HL-60/S4 treated with phorbol 12-myristate 13-acetate at 8.2 ng/mL for 4 days and 3 days (cell line): ENCODE measurements at regions not wholly inside any gene's neighbourhood (a gene's known extent, or its start where the extent isn't known, plus 50 kb on each side); places are given as distances from the start of the nearest gene placed in this dataset.
"Not testable (repeated sequence)": the region's sequence is repeated elsewhere in the genome, so short reads cannot be mapped to it uniquely, and the experiment has no call there.

ENCODE experiments used
- in situ Hi-C: fragments of 300-500 bp; cut with MboI; formaldehyde crosslinking; loops from 2 replicates; pipeline ENCODE4 v1.15.0; 2022; ENCODE audit warnings: low sequenced_read_pairs

DNA sequence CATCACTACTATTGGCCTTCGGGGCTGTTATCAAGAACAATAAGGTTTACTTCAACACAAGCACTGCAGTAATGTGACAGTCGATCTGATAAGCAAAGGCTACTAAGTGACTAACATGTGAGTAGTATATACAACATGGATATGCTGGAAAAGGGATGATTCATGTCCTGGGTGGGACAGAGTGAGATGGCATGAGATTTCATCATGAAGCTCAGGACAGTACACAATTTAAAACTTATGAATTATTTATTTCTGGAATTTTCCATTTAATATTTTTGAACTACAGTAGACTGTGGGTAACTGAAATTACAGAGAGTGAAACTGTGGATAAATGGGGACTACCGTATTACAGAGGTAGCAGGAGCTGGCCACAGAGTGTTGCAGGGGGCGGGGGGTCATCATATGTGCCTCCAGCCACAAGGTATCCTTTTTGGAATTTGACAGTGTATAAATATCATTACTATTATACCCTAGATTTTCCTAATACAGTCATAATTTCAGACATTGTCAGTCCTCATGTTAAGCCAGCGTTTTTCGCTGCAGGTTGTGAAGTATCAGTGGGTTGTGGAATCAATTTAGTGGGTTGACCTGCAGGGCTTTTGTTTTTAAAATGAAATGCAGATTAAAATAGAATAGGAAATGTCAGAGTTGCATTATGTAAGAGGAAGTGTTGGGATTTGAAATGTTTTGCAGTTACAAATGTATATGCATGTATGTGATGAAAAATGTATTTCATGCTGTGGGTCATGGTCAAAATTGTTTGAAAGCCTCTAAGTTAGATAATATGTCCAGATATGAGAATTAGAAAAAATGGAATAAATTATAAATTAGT is 148.0 kb upstream of the NUDT4 start:
- in situ Hi-C loops = no loop called here

DNA sequence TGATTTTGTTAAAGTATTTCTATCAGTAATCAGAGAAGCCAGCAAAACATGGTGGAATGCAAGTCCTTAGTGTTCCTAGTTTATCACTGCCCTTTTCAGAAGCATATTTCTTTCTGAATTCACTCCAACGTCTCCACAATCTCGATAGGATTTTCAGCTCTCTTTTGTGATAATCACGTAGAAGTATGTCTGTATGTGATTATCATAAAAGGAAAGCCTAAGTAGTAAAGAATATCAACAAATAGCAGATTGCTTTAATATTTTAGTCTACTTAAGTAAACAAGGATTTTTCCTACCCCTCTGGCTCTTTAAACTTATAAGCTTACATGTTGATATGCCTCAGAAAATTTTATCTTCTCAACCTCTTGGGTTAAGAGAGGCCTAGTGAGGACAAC is 147.4 kb upstream of the NUDT4 start:
- in situ Hi-C loops = no loop called here

DNA sequence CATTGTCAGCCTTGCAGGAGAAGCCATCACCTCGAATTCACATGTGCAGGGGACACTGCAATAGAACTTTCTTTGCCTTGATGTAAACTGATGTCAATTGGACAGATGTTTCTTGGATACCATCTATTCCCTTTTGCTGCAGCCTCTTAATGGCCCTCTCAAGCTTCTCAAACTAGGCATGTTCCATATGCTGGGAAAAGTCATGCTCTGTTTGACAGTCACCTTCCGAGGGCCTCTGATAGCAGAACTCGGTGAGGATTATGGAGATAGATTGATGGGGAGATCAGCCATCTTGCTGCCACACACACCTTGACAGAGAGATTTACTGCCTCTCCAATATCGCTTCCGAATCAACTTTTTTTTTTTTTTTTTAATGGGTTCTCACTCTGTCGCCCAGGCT is 145.8 kb upstream of the NUDT4 start:
- in situ Hi-C loops = no loop called here

DNA sequence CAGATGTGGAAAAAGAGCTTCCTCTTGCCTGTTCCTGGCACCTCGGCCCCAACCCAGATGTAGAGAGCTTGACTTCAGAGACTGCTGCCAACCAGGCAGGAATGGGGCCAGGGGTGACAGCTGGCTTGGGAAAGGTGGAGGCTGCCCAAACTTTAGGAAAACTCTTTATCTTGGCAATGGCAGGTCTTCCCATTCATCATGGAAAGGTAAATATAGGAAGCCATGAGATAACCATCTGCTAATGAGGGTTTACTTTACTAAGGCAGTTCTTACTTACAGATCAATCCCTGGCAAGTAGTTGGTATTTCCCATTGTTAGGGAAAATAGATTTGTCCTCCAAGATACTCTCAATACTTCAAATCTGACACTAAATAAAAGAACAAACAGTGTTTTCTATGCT is 143.1 kb upstream of the NUDT4 start:
- in situ Hi-C loops = no loop called here

DNA sequence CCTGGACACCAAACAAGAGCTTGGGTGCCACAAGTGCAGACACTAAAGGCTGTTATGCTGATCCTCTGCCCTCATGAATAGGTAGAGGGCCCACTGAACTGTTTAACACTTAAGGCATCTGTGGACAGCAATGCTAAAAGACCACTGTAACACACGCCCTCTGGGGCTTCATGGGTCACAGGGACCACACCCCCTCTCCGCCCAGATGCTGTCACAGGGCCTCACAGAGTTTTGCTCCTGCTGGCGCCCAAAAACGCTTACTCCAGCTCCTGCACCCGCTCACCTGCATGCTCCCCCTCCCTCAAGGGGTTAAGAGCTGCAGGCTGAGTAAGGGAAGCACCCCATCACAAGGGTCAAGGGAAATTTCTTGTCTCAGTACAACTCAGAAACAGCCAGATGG is 141.8 kb upstream of the NUDT4 start:
- in situ Hi-C loops = no loop called here

DNA sequence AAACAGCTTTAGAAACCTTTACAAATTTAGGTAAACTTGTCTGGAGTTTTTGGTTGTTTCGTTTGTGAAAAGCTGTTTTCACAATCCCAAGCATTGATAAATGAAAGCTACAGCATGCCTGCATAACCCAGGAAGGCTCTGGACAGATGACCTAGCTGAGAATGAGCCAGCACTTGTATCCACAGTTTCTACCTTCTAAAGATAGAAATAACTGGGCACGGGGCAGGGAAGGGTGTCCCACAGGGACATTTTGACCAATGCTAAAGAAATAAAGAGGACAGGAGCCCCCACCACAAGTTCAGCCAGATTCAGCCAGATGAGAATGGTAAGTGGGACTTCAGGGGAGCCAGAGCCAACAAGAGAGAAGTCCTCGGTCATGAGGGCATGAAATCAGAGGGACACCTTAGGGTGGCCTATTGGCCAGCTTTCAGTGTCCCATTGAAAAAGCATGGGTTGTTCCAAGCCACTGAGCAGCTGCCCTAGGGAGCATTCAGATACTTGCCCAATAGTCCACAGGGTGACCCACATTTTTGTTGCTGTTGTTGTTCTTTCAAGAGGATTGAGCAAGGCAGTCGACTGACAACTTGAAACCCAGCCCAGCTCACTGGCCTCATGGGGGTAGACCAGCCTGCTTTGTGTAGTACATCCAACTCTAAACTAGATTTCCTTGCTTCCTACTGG is 140.3 kb upstream of the NUDT4 start:
- in situ Hi-C loops = no loop called here

DNA sequence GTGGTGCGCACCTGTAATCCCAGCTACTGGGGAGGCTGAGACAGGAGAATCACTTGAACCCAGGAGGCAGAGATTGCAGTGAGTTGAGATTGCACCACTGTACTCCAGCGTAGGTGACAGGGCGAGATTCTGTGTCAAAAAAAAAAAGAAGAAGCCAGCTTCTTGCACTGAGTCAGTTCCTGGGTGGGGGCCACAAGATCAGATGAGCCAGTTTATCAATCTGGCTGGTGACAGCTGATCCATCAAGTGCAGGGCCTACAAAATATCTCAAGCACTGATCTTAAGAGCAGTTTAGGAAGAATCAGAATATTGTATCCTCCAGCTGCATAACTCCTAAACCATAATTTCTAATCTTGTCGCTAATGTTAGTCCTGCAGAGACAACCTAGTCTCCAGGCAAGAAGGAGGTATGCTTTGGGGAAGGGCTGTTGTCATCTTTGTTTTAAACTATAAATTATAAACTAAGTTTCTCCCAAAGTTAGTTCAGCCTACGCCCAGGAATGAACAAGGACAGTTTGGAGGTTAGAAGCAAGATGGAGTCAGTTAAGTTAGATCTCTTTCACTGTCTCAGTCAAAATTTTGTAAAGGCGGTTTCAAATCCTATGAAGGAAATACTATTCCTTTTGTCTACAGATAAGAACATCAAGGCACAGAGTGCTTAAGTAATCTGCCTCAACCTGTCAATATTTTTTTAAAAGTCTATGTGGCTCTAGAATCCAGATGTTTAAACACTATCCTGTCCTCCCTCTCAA is 139.0 kb upstream of the NUDT4 start:
- in situ Hi-C loops = not testable (repeated sequence)

DNA sequence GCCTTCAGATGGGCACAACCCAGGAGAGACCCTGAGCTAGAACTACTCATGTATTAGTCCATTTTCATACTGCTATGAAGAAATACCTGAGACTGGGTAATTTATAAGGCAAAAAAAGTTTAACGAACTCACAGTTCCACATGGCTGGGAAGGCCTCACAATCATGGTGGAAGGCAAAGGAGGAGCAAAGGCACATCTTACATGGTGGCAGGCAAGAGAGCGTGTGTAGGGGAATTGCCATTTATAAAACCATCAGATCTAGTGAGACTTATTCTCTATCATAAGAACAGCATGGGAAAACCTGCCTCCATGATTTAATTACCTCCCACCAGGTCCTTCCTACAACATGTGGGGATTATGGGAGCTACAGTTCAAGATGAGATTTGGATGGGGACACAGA is 137.9 kb upstream of the NUDT4 start:
- in situ Hi-C loops = not testable (repeated sequence)

DNA sequence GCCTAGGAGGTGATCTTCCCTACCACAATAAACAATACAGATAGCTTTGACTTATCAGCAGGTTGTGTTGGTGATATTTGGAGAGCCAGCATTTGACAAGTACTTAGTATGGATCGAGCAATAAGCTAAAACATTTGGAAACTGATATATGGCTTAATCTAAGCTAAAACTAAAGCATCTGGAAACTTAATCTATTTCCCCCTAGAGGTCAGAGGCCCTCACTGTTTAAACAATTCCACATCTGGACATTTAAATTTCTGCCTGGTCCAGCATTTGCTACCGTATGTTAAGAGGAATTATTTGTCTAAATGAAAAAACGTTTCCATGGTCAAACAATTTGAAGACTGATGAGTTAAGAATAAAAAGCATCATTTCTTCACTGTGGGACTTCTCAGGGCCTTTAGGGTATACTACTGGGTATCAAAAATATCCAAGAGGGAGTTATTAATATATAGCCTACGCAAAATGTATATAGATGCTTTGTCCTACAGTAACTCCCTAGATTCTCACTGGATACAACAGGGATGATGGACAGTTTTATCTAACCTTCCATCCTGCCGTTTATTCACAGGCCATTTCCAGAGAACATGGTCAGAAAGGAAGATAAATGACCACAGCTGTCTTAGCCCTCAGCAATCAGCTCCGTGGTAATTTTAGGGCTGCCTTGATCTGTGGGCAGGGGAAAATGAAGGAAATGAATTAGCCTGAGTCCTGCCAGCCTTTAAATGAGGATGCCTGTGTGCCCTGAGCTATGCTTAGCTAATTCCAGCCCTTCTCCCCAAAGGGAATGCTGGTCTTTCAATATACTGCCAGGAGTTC is 135.4 kb upstream of the NUDT4 start:
- in situ Hi-C loops = no loop called here

DNA sequence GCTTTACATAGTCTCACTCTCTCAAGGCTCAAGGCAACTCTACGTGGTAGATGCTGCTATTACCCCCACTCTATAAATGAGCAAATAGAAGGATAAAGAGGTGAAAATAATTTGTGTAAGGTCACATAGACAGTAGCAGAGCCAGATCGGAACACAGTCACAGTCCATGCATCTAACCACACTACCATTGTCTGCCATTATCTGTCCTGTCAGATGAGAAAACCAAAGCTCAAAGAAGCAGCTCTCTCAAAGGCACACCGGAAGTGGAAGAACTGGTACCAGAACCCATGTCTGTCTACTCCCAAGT is 134.4 kb upstream of the NUDT4 start:
- in situ Hi-C loops = no loop called here

DNA sequence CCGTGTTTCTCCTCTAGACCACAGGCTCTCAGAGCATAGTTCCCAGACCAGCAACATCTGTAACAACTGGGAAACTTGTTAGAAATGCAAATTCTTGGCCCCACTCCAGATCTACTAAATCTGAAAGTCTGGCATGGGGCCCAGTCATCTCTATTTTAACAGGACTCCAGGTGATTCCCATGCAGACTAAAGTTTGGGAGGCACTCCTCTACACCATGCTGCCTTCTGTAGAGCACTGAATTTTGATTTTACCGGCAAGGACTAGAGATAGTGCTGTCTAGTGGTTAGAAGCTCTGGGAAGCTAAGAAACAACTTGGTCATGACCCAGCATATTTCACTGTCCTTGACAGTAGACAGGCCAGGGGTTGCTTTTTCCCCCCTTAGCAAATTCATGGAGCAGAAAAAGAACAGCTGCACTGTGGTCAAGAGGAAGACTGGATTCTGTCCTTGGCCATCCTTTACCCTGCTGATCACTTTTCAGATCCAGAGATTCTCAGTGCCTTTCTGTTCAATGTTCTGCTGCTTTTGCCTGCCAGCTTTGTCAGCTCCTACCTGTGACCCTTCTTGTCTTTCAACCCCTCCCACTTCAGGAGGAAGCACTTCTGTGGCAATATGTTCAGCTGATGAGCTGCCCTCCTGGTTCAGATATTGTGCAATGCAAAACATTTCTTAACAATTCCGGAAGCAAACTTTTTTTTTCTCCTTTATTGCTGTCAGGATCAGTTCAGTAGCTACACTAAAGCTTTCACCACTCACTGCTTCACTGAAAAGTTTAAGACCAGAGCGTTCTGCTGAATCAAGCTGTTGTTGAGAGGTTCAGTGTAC is 133.8 kb upstream of the NUDT4 start:
- in situ Hi-C loops = no loop called here

DNA sequence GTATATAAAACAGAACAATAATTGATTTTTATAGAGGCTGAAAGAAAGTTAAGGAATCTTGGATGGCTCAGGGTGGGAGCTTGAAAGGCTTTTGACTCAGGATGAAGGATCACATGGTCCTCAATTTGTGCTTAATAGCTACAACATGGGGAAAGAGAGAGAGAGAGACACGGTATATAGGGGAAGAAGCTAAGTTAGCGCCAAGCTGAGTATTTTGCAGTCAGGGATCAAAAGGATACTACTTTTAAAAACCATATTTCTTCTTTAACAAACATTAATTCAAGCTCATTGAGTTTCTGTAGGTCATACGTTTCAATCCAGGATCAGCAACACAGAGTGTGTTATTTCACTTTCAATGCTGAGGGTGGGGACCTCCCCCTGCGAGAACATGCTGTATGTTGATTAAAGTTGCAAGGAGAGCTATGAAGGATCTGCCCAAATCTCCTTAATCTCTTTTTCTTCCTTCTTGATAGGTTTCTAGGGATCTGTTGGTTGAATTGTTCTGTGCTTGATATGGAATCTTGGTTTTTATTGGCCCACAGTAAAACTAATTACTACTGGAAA is 133.1 kb upstream of the NUDT4 start:
- in situ Hi-C loops = no loop called here

DNA sequence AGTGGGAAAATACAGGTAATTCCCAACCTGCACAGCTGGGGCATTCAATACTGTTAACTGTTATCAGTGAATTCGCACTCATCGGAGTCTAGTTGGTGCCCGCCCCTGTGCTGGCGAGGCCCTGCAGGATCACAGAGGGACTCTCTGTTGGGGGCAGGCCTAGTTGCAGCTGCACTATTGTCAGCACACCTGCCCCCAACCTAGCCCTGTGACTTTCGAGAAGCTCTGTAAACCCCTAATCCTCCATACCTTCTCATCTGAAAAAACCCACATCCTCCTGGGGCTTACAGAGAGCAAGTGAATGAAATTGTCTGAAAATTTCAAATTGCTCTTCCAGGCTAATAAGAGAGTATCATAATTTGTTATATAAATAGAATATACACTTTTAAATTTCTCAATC is 132.2 kb upstream of the NUDT4 start:
- in situ Hi-C loops = no loop called here

DNA sequence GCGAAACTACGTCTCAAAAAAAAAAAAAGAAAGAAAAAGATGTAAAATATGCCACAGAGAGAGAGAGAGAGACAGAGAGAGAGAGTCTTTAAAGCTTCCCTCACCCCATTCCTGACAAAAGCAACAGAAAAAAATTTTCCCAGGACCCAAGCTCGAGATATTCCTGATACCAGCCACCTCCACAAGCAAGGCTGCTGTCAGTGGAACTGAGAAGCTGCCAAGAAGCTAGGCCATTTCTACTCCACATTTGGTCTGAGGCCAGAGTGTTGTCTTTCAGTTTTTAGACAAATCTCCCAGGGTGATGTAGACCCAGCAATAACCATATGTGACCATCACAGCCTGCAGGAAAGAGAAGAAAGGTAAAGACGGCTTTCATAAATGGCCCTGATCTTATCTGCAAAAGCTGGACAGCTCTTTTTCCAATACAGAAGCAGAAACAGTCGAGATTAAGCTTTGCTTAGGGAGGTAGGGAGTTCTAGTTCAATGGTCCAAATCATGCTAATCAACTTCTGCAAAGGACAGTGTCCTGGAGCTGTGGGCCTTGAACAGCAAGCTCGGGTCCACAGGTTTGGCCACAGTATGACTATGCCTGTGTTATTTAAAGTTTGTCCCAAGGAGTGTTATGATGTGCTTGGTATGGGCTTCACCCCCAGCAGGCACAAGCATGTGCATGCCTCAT is 130.3 kb upstream of the NUDT4 start:
- in situ Hi-C loops = no loop called here

DNA sequence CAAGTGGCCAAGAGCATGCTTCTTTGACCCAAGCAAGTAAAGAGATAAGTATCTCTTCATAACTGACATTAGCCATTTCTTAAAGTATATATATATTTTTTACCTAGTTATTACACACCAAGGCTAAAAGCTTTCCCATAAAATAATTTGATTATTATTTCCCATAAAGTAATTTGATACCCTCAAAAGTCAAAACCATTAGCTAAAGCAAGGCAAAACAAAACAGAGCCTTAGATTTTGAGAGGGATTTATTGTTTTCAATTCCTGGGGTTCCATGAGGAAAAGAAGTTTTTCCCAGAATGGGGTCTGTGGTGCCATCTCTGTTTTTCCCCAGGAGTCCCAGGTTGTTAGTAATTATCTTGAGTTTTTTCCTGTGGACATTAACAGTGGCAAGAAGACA is 125.5 kb upstream of the NUDT4 start:
- in situ Hi-C loops = no loop called here

DNA sequence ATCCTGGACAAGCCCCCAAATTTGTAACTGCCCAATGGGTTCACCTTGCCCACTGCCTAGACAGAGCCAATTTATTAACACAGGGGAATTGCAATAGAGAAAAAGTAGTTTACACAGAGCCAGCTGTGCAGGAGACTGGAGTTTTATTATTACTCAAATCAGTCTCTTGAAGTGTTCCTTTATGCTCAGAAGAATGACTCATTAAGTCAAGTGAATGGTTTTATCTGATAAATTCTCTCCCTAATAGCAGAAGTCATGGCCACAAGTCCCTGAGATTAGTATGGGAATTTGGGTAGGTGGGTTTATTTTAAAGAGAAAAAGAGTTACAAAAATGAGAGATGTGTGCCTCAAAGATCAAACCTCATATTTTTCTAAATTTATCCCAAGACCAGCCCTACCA is 122.8 kb upstream of the NUDT4 start:
- in situ Hi-C loops = no loop called here

DNA sequence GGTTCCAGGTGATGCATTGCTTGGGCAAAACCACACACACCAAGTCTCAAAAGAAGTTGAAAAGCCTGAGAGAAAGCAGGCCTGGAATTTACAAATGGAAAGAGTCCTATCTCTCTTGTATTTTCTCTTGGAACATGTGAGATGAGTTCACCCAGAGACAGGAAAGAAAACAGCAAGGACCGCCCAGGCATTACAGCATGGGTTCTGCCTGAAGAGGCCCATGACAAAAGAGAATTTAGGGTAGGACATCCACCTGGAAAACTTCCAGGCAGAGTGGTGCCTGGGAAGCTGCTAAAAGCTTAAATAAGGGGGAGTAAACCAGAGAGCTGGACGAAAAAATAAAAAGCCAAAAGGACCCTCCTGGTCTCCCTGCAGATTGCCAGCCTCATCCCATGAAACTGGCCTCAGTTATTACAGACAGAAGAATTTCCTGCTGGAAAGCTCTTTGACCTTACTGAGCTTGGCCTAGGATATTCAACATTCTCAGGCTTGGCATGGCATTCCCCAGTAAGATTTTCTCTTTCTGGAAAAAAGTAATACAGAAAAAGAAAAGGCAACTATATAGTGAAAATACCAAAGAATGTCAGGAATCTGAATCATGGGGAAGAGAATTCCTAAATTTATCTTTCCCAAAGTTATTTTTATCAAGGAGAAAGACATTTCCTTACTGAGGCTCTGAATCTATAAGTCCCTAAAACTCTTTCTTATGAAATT is 121.3 kb upstream of the NUDT4 start:
- in situ Hi-C loops = no loop called here

DNA sequence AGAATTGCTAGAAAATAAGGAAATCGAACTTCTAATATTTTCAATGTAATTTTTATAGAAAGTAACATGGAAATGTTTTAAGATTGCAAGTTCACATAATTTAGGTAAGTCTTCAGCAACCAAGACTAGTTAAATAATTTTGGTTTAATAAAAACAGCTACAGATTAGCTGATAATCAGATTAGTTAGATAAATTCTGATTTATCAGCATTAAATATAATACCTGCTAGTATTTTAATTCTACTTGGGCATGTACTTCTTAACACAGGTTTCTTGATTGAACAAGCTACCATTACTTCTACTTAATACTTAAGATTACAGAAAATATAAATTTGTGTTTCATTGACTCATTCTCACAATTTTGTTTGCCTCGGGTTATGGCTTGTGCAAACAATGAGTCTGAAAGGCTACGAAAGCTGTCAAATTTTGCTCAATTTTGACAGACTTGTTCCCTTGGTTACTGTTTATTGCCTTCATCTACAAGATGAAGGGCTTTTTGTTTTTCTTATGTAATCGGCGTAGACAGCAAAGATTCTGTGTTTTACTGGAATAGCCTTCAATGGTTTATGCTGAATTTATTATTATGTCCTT is 116.1 kb upstream of the NUDT4 start:
- in situ Hi-C loops = no loop called here
